ENCODE measurements at regions not wholly inside any gene's neighbourhood (a gene's known extent, or its start where the extent isn't known, plus 50 kb on each side); places are given as distances from the start of the nearest gene placed in this dataset.

DNA sequence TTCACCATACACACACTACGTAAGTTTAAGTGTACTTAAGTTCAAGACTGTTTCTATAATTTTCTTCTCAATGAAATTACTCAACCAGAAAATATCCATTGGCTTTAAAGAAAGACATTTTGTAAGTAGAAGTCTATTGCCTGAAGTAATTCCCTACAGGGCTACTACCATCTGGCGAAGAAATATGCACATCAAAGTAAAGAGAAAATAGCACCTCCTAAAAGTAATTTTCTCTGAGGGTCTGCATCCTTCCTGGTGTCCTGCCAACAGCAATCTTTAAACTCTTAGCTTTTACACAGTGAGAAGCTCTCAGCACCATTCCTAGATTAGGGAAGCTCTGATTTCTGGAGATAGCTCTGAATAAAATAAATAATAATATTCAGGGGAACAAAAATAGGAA lies 498.5 kb upstream of the TYRP1 start:
- Histone ChIP-seq H3K27me3 (ENCODE audit: control insufficient read depth, insufficient read depth, low read length) (no peaks in the 10 kb centered on the region), H3K4me2 (ENCODE audit: low read depth, low read length) (no peak overlapping the region), H3K4me3 (ENCODE audit: insufficient read depth, low read depth, low read length) (no peak overlapping the region), H3K56ac (ENCODE audit: extremely low read depth, insufficient read depth, low read length) (no peak overlapping the region), H3K79me1 (ENCODE audit: low read depth in 1 of 2, low read length in 2 of 2) (no peaks in the 10 kb centered on the region), H4K8ac (ENCODE audit: low read depth in 2 of 2, low read length in 2 of 2) (no peak overlapping the region), H2BK15ac (ENCODE audit: low read depth, low read length) (no peak overlapping the region), H2AK9ac (replicated peaks; ENCODE audit: low read depth, low read length, poor library complexity) (no peak overlapping the region), H3K9ac (ENCODE audit: low read depth, low read length) (no peak overlapping the region), H2BK120ac (ENCODE audit: low read depth, low read length) (no peak overlapping the region), H4K91ac (ENCODE audit: insufficient read depth, low read depth, low read length) (no peak overlapping the region), H2BK20ac (ENCODE audit: low read depth, low read length) (no peak overlapping the region), H2BK5ac (ENCODE audit: low read depth, low read length, poor library complexity, severe bottlenecking) (no peak overlapping the region), H3K4ac (ENCODE audit: low read depth, low read length) (no peak overlapping the region), H3K14ac (replicated peaks; ENCODE audit: low read depth, low read length) (no peak overlapping the region), H3K36me3 (ENCODE audit: control insufficient read depth, insufficient read depth, low read length) (no peaks in the 10 kb centered on the region), H3K4me1 (ENCODE audit: control insufficient read depth, insufficient read depth, low read length) (no peaks in the 10 kb centered on the region), H2AFZ (replicated peaks; ENCODE audit: low read length, poor library complexity) (no peak overlapping the region), H3K9me1 (ENCODE audit: insufficient read depth, low read length) (no peaks in the 10 kb centered on the region), H3K23ac (ENCODE audit: low read depth, low read length) (no peak overlapping the region), H2AK5ac (ENCODE audit: low read depth, low read length) (no peak overlapping the region), H4K5ac (ENCODE audit: low read depth, low read length) (no peak overlapping the region), H3K18ac (ENCODE audit: low read depth, low read length) (no peak overlapping the region), H4K20me1 (ENCODE audit: insufficient read depth, low read length) (no peaks in the 10 kb centered on the region), H3K27ac (ENCODE audit: insufficient read depth, low read length) (no peak overlapping the region), H3K9me3 (ENCODE audit: control insufficient read depth, insufficient read depth, low read length) (peaks cover 4% of the 10 kb centered on the region; the same call in 1 of the 2 replicates)
- in situ Hi-C loops (cut with MboI; ENCODE audit: low sequenced_read_pairs) (no loop called here), dilution Hi-C loops (cut with HindIII; ENCODE audit: low sequenced_read_pairs, unreplicated experiment) (no loop called here), intact Hi-C loops (cut with micrococcal nuclease) (no loop called here)
- POLR2A ChIA-PET (ENCODE audit: unreplicated experiment): no interaction called here
- no CpG with 5 or more reads among the region's 2 CpGs for WGBS, 2 experiments (ENCODE audit: extremely low coverage in 2 of 2, insufficient read length in 1 of 2)
- BruUV-seq (replicated peaks): no TSS peak
- CTCF ChIA-PET: no interaction called here
- no peak for TF ChIP-seq BHLHE40 (IDR thresholded peaks at IDR 0.05; ENCODE audit: low read depth, low read length)
- TF ChIP-seq, protein P1, sequence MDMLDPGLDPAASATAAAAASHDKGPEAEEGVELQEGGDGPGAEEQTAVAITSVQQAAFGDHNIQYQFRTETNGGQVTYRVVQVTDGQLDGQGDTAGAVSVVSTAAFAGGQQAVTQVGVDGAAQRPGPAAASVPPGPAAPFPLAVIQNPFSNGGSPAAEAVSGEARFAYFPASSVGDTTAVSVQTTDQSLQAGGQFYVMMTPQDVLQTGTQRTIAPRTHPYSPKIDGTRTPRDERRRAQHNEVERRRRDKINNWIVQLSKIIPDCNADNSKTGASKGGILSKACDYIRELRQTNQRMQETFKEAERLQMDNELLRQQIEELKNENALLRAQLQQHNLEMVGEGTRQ (IDR thresholded peaks at IDR 0.05; ENCODE audit: low read depth, low read length): no peak
- TF ChIP-seq POLR2A (IDR thresholded peaks at IDR 0.05; ENCODE audit: low read depth, low read length): no peak
- TF ChIP-seq SMC3 (IDR thresholded peaks at IDR 0.05; ENCODE audit: low read depth, low read length): no peak
- no peak for TF ChIP-seq RFX5 (IDR thresholded peaks at IDR 0.05; ENCODE audit: low read depth, low read length)
- TF ChIP-seq MAZ (IDR thresholded peaks at IDR 0.05; ENCODE audit: borderline replicate concordance, low read depth, low read length): no peak
- no peak for TF ChIP-seq NFE2L2 (IDR thresholded peaks at IDR 0.05; ENCODE audit: low read depth, low read length)
- no peak for TF ChIP-seq FOS (IDR thresholded peaks at IDR 0.05; ENCODE audit: low read depth, low read length)
- TF ChIP-seq RCOR1 (IDR thresholded peaks at IDR 0.05; ENCODE audit: insufficient replicate concordance, low read length): no peak
- no peak for TF ChIP-seq CEBPB (IDR thresholded peaks at IDR 0.05; ENCODE audit: low read depth, low read length)
- no peak for TF ChIP-seq MXI1 (IDR thresholded peaks at IDR 0.05; ENCODE audit: borderline replicate concordance, low read depth, low read length)
- TF ChIP-seq MAFK (IDR thresholded peaks at IDR 0.05; ENCODE audit: low read depth, low read length): no peak
- ATAC-seq (ENCODE audit: low read depth) (no peak), DNase-seq (no peak)

All from IMR-90 (cell line).